MCF 10A (cell line): ENCODE measurements at regions not wholly inside any gene's neighbourhood (a gene's known extent, or its start where the extent isn't known, plus 50 kb on each side); places are given as distances from the start of the nearest gene placed in this dataset.

Source experiments
- BruUV-seq: library from RNA; stranded (reverse); fragments of 400-500 nt; replicated peaks from 2 replicates; lab custom pipeline; 2021; lab: Mats Ljungman, UMichigan
- CTCF ChIA-PET: fragments of 300-600 bp; sonication (Branson Sonifier 250); formaldehyde crosslinking; extraction: SDS; loops from one replicate; lab custom pipeline; 2021; ENCODE audit warnings: antibody characterized with exemption, inconsistent platforms; lab: Yijun Ruan, JAX
- POLR2A ChIA-PET: fragments of 300-600, 350-650 bp; sonication (Branson Sonifier 250); formaldehyde crosslinking; extraction: SDS; loops from one replicate; lab custom pipeline; 2020; ENCODE audit warnings: antibody characterized with exemption, inconsistent platforms; lab: Yijun Ruan, JAX
- DNase-seq: peaks from one replicate; pipeline ENCODE4 v3.0.0-alpha.2; 2018; ENCODE audit not compliant: unreplicated experiment
- H3K27ac Mint-ChIP-seq: one replicate; pipeline ENCODE4 v1.8.0; 2022; ENCODE audit warnings: mild to moderate bottlenecking, low read depth, mixed read lengths; ENCODE audit not compliant: unreplicated experiment
- H3K27me3 Mint-ChIP-seq: one replicate; pipeline ENCODE4 v1.8.0; 2022; ENCODE audit warnings: mixed read lengths; ENCODE audit not compliant: insufficient read depth, unreplicated experiment
- H3K36me3 Mint-ChIP-seq: one replicate; pipeline ENCODE4 v1.8.0; 2022; ENCODE audit warnings: mild to moderate bottlenecking, moderate library complexity, mixed read lengths; ENCODE audit not compliant: insufficient read depth, unreplicated experiment
- H3K4me1 Mint-ChIP-seq: one replicate; pipeline ENCODE4 v1.8.0; 2022; ENCODE audit warnings: mixed read lengths; ENCODE audit not compliant: insufficient read depth, unreplicated experiment
- H3K4me3 Mint-ChIP-seq: one replicate; pipeline ENCODE4 v1.8.0; 2022; ENCODE audit warnings: mild to moderate bottlenecking, moderate library complexity, mixed read lengths; ENCODE audit not compliant: unreplicated experiment
- H3K9me3 Mint-ChIP-seq: one replicate; pipeline ENCODE4 v1.8.0; 2022; ENCODE audit warnings: mixed read lengths; ENCODE audit not compliant: unreplicated experiment
- intact Hi-C: fragments of 100-400 bp; cut with micrococcal nuclease; formaldehyde crosslinking; loops from 2 replicates; pipeline ENCODE4 v1.14.1; 2022
- TF ChIP-seq, protein P1 (sequence below): fragments of 200-600 bp; IDR thresholded peaks from one replicate; pipeline ENCODE4 v1.8.0; 2022; ENCODE audit warnings: antibody characterized with exemption, mild to moderate bottlenecking; ENCODE audit not compliant: unreplicated experiment

DNA sequence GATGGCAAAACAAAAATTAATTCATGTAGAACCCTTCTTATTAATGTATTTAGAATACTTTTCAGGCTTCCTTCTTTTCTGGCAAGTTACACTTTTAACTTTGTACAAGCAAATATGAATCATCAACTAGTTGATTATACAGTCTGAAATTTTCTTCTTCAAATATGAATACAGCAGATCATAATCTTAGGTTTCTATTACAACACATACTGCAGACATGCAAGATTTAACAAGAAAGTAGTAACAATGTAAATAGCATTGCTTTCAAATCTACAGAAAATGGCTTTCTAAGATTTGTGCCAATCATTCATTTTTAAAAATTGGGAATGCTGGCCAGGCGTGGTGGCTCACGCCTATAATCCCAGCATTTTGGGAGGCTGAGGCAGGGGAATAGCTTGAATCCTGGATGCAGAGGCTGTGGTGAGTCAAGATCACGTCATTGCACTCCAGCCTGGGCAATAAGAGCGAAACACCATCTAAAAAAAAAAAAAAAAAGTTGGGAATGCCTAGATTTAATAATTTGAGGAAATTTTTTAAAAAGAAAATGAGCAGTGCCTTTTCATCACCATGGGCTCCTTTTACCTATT lies 68.4 kb upstream of the DPYD start:
- Mint-ChIP-seq H3K4me1 (peaks cover 7% of the 10 kb centered on the region), H3K36me3 (peaks cover 6% of the 10 kb centered on the region), H3K27ac (peak overlapping the region; percentile 59), H3K27me3 (no peaks in the 10 kb centered on the region), H3K9me3 (no peaks in the 10 kb centered on the region), H3K4me3 (peak overlapping the region; percentile 47)
- POLR2A ChIA-PET, result interaction anchor here (0.6 kb wide), 1 partner anchor 34 kb away, joined by 4 read pairs; no protein-coding TSS in a partner anchor
- DNase-seq, result peak; percentile 56
- CTCF ChIA-PET, result interaction anchor here (1.0 kb wide), 1 partner anchor 7 kb away, joined by 3 read pairs; no protein-coding TSS in a partner anchor
- intact Hi-C loops, result no loop called here
- TF ChIP-seq, protein P1, sequence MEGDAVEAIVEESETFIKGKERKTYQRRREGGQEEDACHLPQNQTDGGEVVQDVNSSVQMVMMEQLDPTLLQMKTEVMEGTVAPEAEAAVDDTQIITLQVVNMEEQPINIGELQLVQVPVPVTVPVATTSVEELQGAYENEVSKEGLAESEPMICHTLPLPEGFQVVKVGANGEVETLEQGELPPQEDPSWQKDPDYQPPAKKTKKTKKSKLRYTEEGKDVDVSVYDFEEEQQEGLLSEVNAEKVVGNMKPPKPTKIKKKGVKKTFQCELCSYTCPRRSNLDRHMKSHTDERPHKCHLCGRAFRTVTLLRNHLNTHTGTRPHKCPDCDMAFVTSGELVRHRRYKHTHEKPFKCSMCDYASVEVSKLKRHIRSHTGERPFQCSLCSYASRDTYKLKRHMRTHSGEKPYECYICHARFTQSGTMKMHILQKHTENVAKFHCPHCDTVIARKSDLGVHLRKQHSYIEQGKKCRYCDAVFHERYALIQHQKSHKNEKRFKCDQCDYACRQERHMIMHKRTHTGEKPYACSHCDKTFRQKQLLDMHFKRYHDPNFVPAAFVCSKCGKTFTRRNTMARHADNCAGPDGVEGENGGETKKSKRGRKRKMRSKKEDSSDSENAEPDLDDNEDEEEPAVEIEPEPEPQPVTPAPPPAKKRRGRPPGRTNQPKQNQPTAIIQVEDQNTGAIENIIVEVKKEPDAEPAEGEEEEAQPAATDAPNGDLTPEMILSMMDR, result no peak
- BruUV-seq, result no TSS peak

DNA sequence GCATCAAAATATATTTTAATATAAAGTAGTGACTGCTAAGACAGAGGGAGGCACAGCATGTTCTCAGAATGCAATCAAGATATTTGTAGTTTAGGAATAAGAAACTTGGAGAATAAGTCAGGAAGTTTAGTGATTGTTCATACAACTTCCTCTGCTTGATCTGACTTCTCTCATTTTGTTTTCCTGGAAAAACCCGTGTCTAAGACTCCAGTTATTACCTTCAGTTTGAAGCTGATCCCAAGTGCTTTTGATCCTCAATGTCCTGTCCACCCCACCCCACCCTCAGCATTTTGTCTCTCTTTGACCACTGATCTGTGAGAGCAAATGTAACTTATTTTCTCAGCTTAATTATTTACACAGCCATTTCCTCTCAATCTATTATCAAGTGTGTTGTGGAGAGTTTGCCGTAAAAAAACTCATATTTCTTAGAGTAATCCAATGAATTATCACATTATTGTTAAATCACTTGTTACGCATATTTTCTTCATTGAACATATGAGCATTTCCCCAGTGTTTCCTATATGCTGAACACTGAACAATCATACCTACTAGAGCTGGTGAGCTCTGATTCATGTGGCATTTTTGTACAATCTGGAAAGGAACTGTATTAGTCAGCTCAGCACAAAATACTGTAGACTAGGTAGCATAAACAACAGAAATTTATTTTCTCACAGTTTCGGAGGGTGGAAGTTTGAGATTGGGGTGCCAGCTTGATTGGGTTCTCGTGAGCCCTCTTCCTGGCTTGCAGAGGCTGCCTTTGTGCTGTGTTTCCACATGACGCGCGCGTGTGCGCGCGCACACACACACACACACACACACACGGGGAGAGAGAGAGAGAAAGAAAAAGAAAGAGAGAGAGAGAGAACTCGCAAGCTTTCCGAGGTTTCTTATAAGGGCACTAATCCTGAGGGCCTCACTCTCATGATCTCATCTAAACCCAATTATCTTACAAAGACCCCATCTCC lies 65.5 kb upstream of the DPYD start:
- no peaks in the 10 kb centered on the region for H3K9me3 Mint-ChIP-seq
- no peaks in the 10 kb centered on the region for H3K36me3 Mint-ChIP-seq
- peaks cover 7% of the 10 kb centered on the region for H3K4me1 Mint-ChIP-seq
- intact Hi-C loops, result no loop called here
- H3K4me3 Mint-ChIP-seq, result no peak overlapping the region
- no TSS peak for BruUV-seq
- no peaks in the 10 kb centered on the region for H3K27me3 Mint-ChIP-seq
- TF ChIP-seq, protein P1, result no peak
- no peak for DNase-seq
- no peak overlapping the region for H3K27ac Mint-ChIP-seq
- ChIA-PET CTCF (interaction anchor here (0.7 kb wide), 2 partner anchors 20 to 64 kb away, joined by 3 read pairs; no protein-coding TSS in a partner anchor), POLR2A (interaction anchor here (0.9 kb wide), 1 partner anchor 29 kb away, joined by 3 read pairs; no protein-coding TSS in a partner anchor)

DNA sequence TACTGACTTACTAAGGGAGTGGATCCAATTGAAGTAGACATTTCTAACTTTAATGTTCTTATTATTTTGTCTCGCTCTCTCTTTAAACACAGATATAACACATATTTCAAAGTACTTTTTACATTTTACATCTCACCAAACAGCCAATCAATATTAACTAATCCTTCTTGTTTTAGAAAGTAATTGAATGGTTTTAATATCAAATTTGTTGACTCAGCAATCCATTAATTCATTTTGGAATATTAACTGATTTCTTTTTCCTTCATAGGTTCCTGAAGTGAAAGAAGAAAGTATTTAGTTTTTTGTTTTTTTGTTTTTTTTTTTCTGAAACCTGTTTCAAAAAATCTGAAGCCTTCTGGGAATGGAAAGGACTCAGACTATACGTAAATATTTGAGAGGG lies 62.3 kb upstream of the DPYD start:
- intact Hi-C loops, result no loop called here
- no peak overlapping the region for H3K4me3 Mint-ChIP-seq
- POLR2A ChIA-PET, result no interaction called here
- BruUV-seq, result no TSS peak
- no peaks in the 10 kb centered on the region for H3K36me3 Mint-ChIP-seq
- CTCF ChIA-PET, result no interaction called here
- no peak overlapping the region for H3K27ac Mint-ChIP-seq
- TF ChIP-seq, protein P1, result no peak
- H3K4me1 Mint-ChIP-seq, result no peaks in the 10 kb centered on the region
- H3K9me3 Mint-ChIP-seq, result no peaks in the 10 kb centered on the region
- no peak for DNase-seq
- H3K27me3 Mint-ChIP-seq, result no peaks in the 10 kb centered on the region

DNA sequence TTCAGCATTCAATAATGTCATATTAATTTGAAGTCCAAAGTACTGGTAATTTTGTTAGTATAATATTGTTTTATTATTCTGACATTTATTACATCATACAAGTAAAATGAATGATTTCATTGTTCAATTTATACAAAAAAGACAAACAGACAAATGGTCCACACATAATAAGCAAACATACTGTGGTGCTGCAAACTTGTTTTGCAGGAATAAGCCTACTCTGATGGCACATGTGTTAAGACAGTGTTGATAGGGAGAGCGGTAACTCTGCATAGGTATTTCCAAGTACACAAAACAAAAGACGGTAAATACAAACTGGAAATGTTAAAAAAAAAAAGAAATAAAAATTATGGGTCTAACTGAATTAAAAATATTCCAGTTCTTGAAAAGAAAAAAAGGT lies 59.7 kb upstream of the DPYD start:
- TF ChIP-seq, protein P1, result no peak
- Mint-ChIP-seq H3K27ac (no peak overlapping the region), H3K9me3 (no peaks in the 10 kb centered on the region), H3K4me1 (no peaks in the 10 kb centered on the region), H3K27me3 (no peaks in the 10 kb centered on the region), H3K4me3 (no peak overlapping the region), H3K36me3 (no peaks in the 10 kb centered on the region)
- DNase-seq, result no peak
- intact Hi-C loops, result no loop called here
- BruUV-seq, result no TSS peak
- CTCF ChIA-PET, result no interaction called here
- POLR2A ChIA-PET, result no interaction called here
